ENCODE measurements at regions not wholly inside any gene's neighbourhood (a gene's known extent, or its start where the extent isn't known, plus 50 kb on each side); places are given as distances from the start of the nearest gene placed in this dataset.

DNA sequence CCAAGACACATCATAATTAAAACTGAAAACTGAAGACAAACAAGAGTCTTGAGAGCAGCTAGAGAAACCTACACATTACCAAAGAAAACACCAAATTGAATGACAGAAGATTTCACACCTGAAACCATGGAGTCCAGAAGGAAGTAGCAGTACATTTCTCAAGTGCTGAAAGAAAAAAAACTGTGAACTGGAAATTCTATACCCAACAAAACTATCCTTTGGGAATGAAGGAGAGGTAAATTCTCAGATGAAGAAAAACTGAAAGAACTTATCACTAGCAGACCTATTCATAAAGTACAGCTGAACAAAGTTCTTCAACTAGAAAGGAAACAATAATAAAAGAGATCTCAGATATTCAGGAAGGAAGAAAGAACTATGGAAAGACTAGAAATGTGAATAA, 198.7 kb upstream of the ZNF507 start:
- Histone ChIP-seq H3K14ac (replicated peaks; ENCODE audit: low read depth, low read length) (no peak overlapping the region), H3K9me3 (ENCODE audit: control insufficient read depth, insufficient read depth, low read length) (peaks cover 4% of the 10 kb centered on the region; the same call in 1 of the 2 replicates), H3K9me1 (ENCODE audit: insufficient read depth, low read length) (no peaks in the 10 kb centered on the region), H3K27ac (ENCODE audit: insufficient read depth, low read length) (no peak overlapping the region), H3K23ac (ENCODE audit: low read depth, low read length) (no peak overlapping the region), H3K36me3 (ENCODE audit: control insufficient read depth, insufficient read depth, low read length) (no peaks in the 10 kb centered on the region), H3K4me1 (ENCODE audit: control insufficient read depth, insufficient read depth, low read length) (no peaks in the 10 kb centered on the region), H3K79me1 (ENCODE audit: low read depth in 1 of 2, low read length in 2 of 2) (no peaks in the 10 kb centered on the region), H2BK15ac (ENCODE audit: low read depth, low read length) (no peak overlapping the region), H3K9ac (ENCODE audit: low read depth, low read length) (no peak overlapping the region), H4K91ac (ENCODE audit: insufficient read depth, low read depth, low read length) (no peak overlapping the region), H3K4me2 (ENCODE audit: low read depth, low read length) (no peak overlapping the region), H2BK5ac (ENCODE audit: low read depth, low read length, poor library complexity, severe bottlenecking) (no peak overlapping the region), H4K5ac (ENCODE audit: low read depth, low read length) (no peak overlapping the region), H2AK9ac (replicated peaks; ENCODE audit: low read depth, low read length, poor library complexity) (no peak overlapping the region), H2AK5ac (ENCODE audit: low read depth, low read length) (no peak overlapping the region), H4K20me1 (ENCODE audit: insufficient read depth, low read length) (no peaks in the 10 kb centered on the region), H3K27me3 (ENCODE audit: control insufficient read depth, insufficient read depth, low read length) (no peaks in the 10 kb centered on the region), H2BK120ac (ENCODE audit: low read depth, low read length) (no peak overlapping the region), H3K4me3 (ENCODE audit: insufficient read depth, low read depth, low read length) (no peak overlapping the region), H4K8ac (ENCODE audit: low read depth in 2 of 2, low read length in 2 of 2) (no peak overlapping the region), H3K18ac (ENCODE audit: low read depth, low read length) (no peak overlapping the region), H3K56ac (ENCODE audit: extremely low read depth, insufficient read depth, low read length) (no peak overlapping the region), H2BK20ac (ENCODE audit: low read depth, low read length) (no peak overlapping the region), H3K4ac (ENCODE audit: low read depth, low read length) (no peak overlapping the region), H2AFZ (replicated peaks; ENCODE audit: low read length, poor library complexity) (no peak overlapping the region)
- ChIA-PET POLR2A (ENCODE audit: unreplicated experiment) (no interaction called here), CTCF (no interaction called here)
- TF ChIP-seq, protein P1, sequence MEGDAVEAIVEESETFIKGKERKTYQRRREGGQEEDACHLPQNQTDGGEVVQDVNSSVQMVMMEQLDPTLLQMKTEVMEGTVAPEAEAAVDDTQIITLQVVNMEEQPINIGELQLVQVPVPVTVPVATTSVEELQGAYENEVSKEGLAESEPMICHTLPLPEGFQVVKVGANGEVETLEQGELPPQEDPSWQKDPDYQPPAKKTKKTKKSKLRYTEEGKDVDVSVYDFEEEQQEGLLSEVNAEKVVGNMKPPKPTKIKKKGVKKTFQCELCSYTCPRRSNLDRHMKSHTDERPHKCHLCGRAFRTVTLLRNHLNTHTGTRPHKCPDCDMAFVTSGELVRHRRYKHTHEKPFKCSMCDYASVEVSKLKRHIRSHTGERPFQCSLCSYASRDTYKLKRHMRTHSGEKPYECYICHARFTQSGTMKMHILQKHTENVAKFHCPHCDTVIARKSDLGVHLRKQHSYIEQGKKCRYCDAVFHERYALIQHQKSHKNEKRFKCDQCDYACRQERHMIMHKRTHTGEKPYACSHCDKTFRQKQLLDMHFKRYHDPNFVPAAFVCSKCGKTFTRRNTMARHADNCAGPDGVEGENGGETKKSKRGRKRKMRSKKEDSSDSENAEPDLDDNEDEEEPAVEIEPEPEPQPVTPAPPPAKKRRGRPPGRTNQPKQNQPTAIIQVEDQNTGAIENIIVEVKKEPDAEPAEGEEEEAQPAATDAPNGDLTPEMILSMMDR (conservative IDR thresholded peaks at IDR 0.05; ENCODE audit: low read depth, low read length): no peak
- TF ChIP-seq RCOR1 (IDR thresholded peaks at IDR 0.05; ENCODE audit: insufficient replicate concordance, low read length) (no peak), MAZ (IDR thresholded peaks at IDR 0.05; ENCODE audit: borderline replicate concordance, low read depth, low read length) (no peak), SMC3 (IDR thresholded peaks at IDR 0.05; ENCODE audit: low read depth, low read length) (no peak), CEBPB (IDR thresholded peaks at IDR 0.05; ENCODE audit: low read depth, low read length) (no peak), RFX5 (IDR thresholded peaks at IDR 0.05; ENCODE audit: low read depth, low read length) (no peak), CHD1 (IDR thresholded peaks at IDR 0.05; ENCODE audit: low read depth, low read length) (no peak), RAD21 (IDR thresholded peaks at IDR 0.05; ENCODE audit: low read length) (no peak), BHLHE40 (IDR thresholded peaks at IDR 0.05; ENCODE audit: low read depth, low read length) (no peak)
- TF ChIP-seq, protein P2, sequence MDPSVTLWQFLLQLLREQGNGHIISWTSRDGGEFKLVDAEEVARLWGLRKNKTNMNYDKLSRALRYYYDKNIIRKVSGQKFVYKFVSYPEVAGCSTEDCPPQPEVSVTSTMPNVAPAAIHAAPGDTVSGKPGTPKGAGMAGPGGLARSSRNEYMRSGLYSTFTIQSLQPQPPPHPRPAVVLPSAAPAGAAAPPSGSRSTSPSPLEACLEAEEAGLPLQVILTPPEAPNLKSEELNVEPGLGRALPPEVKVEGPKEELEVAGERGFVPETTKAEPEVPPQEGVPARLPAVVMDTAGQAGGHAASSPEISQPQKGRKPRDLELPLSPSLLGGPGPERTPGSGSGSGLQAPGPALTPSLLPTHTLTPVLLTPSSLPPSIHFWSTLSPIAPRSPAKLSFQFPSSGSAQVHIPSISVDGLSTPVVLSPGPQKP (IDR thresholded peaks at IDR 0.05; ENCODE audit: borderline replicate concordance, low read depth, low read length): no peak
- TF ChIP-seq, protein P3, sequence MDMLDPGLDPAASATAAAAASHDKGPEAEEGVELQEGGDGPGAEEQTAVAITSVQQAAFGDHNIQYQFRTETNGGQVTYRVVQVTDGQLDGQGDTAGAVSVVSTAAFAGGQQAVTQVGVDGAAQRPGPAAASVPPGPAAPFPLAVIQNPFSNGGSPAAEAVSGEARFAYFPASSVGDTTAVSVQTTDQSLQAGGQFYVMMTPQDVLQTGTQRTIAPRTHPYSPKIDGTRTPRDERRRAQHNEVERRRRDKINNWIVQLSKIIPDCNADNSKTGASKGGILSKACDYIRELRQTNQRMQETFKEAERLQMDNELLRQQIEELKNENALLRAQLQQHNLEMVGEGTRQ (IDR thresholded peaks at IDR 0.05; ENCODE audit: low read depth, low read length): no peak
- DNase-seq: no peak
- ATAC-seq (ENCODE audit: low read depth): no peak
- dilution Hi-C loops (cut with HindIII; ENCODE audit: low sequenced_read_pairs, unreplicated experiment) (no loop called here), intact Hi-C loops (cut with micrococcal nuclease) (no loop called here), in situ Hi-C loops (cut with MboI; ENCODE audit: low sequenced_read_pairs) (no loop called here)
- no TSS peak for BruUV-seq (replicated peaks)

Measured in IMR-90 (cell line).